HEK293 (cell line): ENCODE measurements at regions not wholly inside any gene's neighbourhood (a gene's known extent, or its start where the extent isn't known, plus 50 kb on each side); places are given as distances from the start of the nearest gene placed in this dataset.

Experiments
- ZNF350 ChIP-seq: fragments of 450-650 bp; formaldehyde crosslinking; IDR thresholded peaks from 2 replicates; pipeline ENCODE4 v1.5.0; 2017; ENCODE audit warnings: missing biosample characterization, mild to moderate bottlenecking, missing genetic modification characterization
- ZNF777 ChIP-seq: fragments of 450-650 bp; formaldehyde crosslinking; IDR thresholded peaks from 2 replicates; pipeline ENCODE4 v1.5.1; 2017; ENCODE audit warnings: missing biosample characterization, missing genetic modification characterization, borderline replicate concordance
- TF ChIP-seq, protein P1 (sequence below): fragments of 450-650 bp; formaldehyde crosslinking; IDR thresholded peaks from 2 replicates; pipeline ENCODE4 v1.5.1; 2016; ENCODE audit warnings: missing biosample characterization, missing genetic modification characterization
- TF ChIP-seq, protein P2 (sequence below): fragments of 450-650 bp; formaldehyde crosslinking; IDR thresholded peaks from 2 replicates; pipeline ENCODE4 v1.5.1; 2016; ENCODE audit warnings: missing biosample characterization, missing genetic modification characterization

- TF ChIP-seq, protein P1, sequence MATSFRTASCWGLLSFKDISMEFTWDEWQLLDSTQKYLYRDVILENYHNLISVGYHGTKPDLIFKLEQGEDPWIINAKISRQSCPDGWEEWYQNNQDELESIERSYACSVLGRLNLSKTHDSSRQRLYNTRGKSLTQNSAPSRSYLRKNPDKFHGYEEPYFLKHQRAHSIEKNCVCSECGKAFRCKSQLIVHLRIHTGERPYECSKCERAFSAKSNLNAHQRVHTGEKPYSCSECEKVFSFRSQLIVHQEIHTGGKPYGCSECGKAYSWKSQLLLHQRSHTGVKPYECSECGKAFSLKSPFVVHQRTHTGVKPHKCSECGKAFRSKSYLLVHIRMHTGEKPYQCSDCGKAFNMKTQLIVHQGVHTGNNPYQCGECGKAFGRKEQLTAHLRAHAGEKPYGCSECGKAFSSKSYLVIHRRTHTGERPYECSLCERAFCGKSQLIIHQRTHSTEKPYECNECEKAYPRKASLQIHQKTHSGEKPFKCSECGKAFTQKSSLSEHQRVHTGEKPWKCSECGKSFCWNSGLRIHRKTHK (tag by site-specific recombination): no peak
- TF ChIP-seq ZNF350 (tag by site-specific recombination): no peak
- TF ChIP-seq ZNF777 (tag by site-specific recombination): no peak
- TF ChIP-seq, protein P2, sequence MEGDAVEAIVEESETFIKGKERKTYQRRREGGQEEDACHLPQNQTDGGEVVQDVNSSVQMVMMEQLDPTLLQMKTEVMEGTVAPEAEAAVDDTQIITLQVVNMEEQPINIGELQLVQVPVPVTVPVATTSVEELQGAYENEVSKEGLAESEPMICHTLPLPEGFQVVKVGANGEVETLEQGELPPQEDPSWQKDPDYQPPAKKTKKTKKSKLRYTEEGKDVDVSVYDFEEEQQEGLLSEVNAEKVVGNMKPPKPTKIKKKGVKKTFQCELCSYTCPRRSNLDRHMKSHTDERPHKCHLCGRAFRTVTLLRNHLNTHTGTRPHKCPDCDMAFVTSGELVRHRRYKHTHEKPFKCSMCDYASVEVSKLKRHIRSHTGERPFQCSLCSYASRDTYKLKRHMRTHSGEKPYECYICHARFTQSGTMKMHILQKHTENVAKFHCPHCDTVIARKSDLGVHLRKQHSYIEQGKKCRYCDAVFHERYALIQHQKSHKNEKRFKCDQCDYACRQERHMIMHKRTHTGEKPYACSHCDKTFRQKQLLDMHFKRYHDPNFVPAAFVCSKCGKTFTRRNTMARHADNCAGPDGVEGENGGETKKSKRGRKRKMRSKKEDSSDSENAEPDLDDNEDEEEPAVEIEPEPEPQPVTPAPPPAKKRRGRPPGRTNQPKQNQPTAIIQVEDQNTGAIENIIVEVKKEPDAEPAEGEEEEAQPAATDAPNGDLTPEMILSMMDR (tag by site-specific recombination): no peak
These were observed 569.7 kb downstream of the KCNJ2 start for GRCh38 chr17:70739065-70739464.
